Activated B cell treated with CpG ODN at 0.5 μM for 24 hours (primary cell): ENCODE measurements at regions not wholly inside any gene's neighbourhood (a gene's known extent, or its start where the extent isn't known, plus 50 kb on each side); places are given as distances from the start of the nearest gene placed in this dataset.

Source experiments
- ATAC-seq: fragments of 200-7000 bp; cut with Tn5 transposase; one replicate; pipeline ENCODE4 v1.10.0; 2021; ENCODE audit warnings: low read depth, mild to moderate bottlenecking, moderate library complexity
- CTCF ChIA-PET: fragments of 350-600 bp; sonication (Branson Sonifier 250); formaldehyde crosslinking; loops from one replicate; lab custom pipeline; 2021; ENCODE audit warnings: antibody characterized with exemption; lab: Charles Lee
- POLR2A ChIA-PET: fragments of 350-600 bp; sonication (Branson Sonifier 250); formaldehyde crosslinking; loops from one replicate; lab custom pipeline; 2021; ENCODE audit warnings: antibody characterized with exemption; lab: Charles Lee
- DNase-seq: peaks from one replicate; pipeline ENCODE4 v3.0.0; 2022
- H3K27ac Mint-ChIP-seq: one replicate; pipeline ENCODE4 v1.8.0; 2020; ENCODE audit warnings: mixed read lengths
- H3K27me3 Mint-ChIP-seq: one replicate; pipeline ENCODE4 v1.8.0; 2021; ENCODE audit warnings: mixed read lengths
- H3K36me3 Mint-ChIP-seq: one replicate; pipeline ENCODE4 v1.8.0; 2021; ENCODE audit warnings: low read depth, mixed read lengths
- H3K4me1 Mint-ChIP-seq: one replicate; pipeline ENCODE4 v1.8.0; 2021; ENCODE audit warnings: mixed read lengths
- H3K4me3 Mint-ChIP-seq: one replicate; pipeline ENCODE4 v1.8.0; 2020; ENCODE audit warnings: mild to moderate bottlenecking, mixed read lengths
- H3K9me3 Mint-ChIP-seq: one replicate; pipeline ENCODE4 v1.8.0; 2020; ENCODE audit warnings: mixed read lengths
- intact Hi-C: fragments of 100-400 bp; cut with micrococcal nuclease; formaldehyde crosslinking; loops from one replicate; pipeline ENCODE4 v1.15.1; 2024
- TF ChIP-seq, protein P1 (sequence below): fragments of 200-600 bp; IDR thresholded peaks from one replicate; pipeline ENCODE4 v1.8.0; 2022; ENCODE audit warnings: antibody characterized with exemption, mild to moderate bottlenecking

- Mint-ChIP-seq H3K9me3 (no peaks in the 10 kb centered on the region), H3K27me3 (no peaks in the 10 kb centered on the region), H3K27ac (no peak overlapping the region), H3K4me1 (no peaks in the 10 kb centered on the region), H3K4me3 (no peak overlapping the region), H3K36me3 (no peaks in the 10 kb centered on the region)
- ChIA-PET CTCF (no interaction called here), POLR2A (no interaction called here)
- TF ChIP-seq, protein P1, sequence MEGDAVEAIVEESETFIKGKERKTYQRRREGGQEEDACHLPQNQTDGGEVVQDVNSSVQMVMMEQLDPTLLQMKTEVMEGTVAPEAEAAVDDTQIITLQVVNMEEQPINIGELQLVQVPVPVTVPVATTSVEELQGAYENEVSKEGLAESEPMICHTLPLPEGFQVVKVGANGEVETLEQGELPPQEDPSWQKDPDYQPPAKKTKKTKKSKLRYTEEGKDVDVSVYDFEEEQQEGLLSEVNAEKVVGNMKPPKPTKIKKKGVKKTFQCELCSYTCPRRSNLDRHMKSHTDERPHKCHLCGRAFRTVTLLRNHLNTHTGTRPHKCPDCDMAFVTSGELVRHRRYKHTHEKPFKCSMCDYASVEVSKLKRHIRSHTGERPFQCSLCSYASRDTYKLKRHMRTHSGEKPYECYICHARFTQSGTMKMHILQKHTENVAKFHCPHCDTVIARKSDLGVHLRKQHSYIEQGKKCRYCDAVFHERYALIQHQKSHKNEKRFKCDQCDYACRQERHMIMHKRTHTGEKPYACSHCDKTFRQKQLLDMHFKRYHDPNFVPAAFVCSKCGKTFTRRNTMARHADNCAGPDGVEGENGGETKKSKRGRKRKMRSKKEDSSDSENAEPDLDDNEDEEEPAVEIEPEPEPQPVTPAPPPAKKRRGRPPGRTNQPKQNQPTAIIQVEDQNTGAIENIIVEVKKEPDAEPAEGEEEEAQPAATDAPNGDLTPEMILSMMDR: no peak
- intact Hi-C loops: no loop called here
- no peak for ATAC-seq
- no peak for DNase-seq
Observed at GRCh38 chr14:53683229-53683628, 273.4 kb downstream of the BMP4 start.

DNA sequence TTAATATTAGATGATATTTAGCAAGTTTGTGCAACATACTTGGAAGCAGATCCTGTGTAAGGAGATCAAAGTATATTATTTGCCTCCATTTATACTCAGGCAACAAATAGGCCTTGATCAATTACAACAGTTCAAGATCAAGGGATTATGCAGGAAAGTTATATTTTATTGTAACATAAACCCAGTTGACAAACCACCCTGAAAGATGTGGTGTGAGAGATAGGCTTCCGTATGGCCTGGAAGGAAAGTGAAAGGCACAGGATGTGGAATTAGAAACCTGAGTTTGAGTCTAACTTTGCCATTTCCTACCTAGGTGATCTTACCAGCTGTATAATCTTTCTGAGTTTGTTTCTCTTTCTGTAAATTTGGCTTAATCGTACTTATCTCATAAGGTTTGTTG lies 284.1 kb downstream of the BMP4 start:
- DNase-seq: no peak
- Mint-ChIP-seq H3K36me3 (no peaks in the 10 kb centered on the region), H3K27ac (no peak overlapping the region), H3K4me1 (no peaks in the 10 kb centered on the region), H3K4me3 (no peak overlapping the region), H3K27me3 (no peaks in the 10 kb centered on the region), H3K9me3 (peaks cover 3% of the 10 kb centered on the region)
- ATAC-seq: no peak
- TF ChIP-seq, protein P1: no peak
- ChIA-PET CTCF (no interaction called here), POLR2A (no interaction called here)
- intact Hi-C loops: no loop called here

DNA sequence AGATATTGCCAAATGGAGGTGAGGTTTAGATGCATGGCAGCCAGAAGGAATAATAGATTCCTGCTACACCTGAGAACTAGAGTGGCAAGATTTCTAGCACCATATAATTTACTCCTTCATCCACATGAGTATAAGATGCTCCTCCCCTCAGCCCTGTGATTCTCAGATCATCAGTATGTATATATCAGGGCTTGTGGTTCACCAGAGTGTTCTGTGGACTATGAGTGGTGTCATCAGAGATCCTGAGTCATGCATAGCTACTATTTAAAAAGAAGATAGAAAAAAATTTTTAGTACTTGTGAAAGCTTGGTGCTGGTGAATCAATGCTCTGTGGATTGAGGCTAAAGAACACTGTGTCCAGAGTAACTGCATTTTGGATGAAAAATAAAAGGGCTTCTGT lies 285.9 kb downstream of the BMP4 start:
- Mint-ChIP-seq H3K4me1 (no peaks in the 10 kb centered on the region), H3K36me3 (no peaks in the 10 kb centered on the region), H3K4me3 (no peak overlapping the region), H3K27me3 (no peaks in the 10 kb centered on the region), H3K9me3 (no peaks in the 10 kb centered on the region), H3K27ac (no peak overlapping the region)
- ATAC-seq (no peak), DNase-seq (no peak)
- ChIA-PET CTCF (interaction anchor here (1.5 kb wide), 1 partner anchor 8 kb away, joined by 3 read pairs; no protein-coding TSS in a partner anchor), POLR2A (no interaction called here)
- intact Hi-C loops: no loop called here
- TF ChIP-seq, protein P1: no peak

- H3K4me3 Mint-ChIP-seq: no peak overlapping the region
- no peak overlapping the region for H3K27ac Mint-ChIP-seq
- TF ChIP-seq, protein P1: no peak
- H3K36me3 Mint-ChIP-seq: no peaks in the 10 kb centered on the region
- CTCF ChIA-PET: no interaction called here
- H3K4me1 Mint-ChIP-seq: no peaks in the 10 kb centered on the region
- H3K9me3 Mint-ChIP-seq: no peaks in the 10 kb centered on the region
- POLR2A ChIA-PET: no interaction called here
- no peaks in the 10 kb centered on the region for H3K27me3 Mint-ChIP-seq
- intact Hi-C loops: no loop called here
- DNase-seq: no peak
- no peak for ATAC-seq
Observed at GRCh38 chr14:53668897-53669296, 287.7 kb downstream of the BMP4 start.

DNA sequence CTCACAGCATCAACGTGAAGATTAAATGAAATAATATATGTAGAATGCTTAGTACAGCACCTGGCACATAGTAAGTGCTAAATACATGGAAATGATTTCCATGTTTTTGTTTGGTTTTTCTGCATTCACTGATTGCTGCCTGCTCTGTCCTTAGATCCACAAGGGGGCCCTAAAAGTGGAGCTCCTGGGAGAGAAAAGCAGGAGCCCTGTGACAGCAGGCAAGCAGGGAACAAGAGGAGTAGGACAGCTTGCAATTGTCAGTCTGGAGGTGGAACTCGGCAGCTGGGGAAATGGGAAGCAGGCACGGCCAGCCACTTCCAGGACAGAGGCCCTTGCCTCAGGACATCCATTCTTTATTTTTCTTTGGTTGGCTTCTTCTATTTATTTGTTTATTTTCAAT lies 292.9 kb downstream of the BMP4 start:
- POLR2A ChIA-PET: no interaction called here
- H3K27me3 Mint-ChIP-seq: peaks cover 6% of the 10 kb centered on the region
- CTCF ChIA-PET: no interaction called here
- TF ChIP-seq, protein P1: no peak
- no peaks in the 10 kb centered on the region for H3K36me3 Mint-ChIP-seq
- H3K27ac Mint-ChIP-seq: no peak overlapping the region
- intact Hi-C loops: no loop called here
- DNase-seq (no peak), ATAC-seq (no peak)
- no peaks in the 10 kb centered on the region for H3K9me3 Mint-ChIP-seq
- H3K4me1 Mint-ChIP-seq: no peaks in the 10 kb centered on the region
- H3K4me3 Mint-ChIP-seq: no peak overlapping the region
